ENCODE measurements at regions not wholly inside any gene's neighbourhood (a gene's known extent, or its start where the extent isn't known, plus 50 kb on each side); places are given as distances from the start of the nearest gene placed in this dataset.
A peak's percentile ranks its signal among the peaks of the same experiment; 100 is the strongest.

- H3K27me3 ChIP-seq, result peaks cover 0 to 4% of the 10 kb centered on the region in 2 donors
- H3K9me3 ChIP-seq, result no peaks in the 10 kb centered on the region
- no peak overlapping the region for H3K4me3 ChIP-seq
- no peak overlapping the region for H3K27ac ChIP-seq
- WGBS, 2 donors, result 30 to 32% methylated on average over 3 of the region's 3 CpGs
- DNase-seq (ENCODE audit: low spot score in 2 of 2), result peak in 1 of 2 donors; percentile 20
- TF ChIP-seq, protein P1, sequence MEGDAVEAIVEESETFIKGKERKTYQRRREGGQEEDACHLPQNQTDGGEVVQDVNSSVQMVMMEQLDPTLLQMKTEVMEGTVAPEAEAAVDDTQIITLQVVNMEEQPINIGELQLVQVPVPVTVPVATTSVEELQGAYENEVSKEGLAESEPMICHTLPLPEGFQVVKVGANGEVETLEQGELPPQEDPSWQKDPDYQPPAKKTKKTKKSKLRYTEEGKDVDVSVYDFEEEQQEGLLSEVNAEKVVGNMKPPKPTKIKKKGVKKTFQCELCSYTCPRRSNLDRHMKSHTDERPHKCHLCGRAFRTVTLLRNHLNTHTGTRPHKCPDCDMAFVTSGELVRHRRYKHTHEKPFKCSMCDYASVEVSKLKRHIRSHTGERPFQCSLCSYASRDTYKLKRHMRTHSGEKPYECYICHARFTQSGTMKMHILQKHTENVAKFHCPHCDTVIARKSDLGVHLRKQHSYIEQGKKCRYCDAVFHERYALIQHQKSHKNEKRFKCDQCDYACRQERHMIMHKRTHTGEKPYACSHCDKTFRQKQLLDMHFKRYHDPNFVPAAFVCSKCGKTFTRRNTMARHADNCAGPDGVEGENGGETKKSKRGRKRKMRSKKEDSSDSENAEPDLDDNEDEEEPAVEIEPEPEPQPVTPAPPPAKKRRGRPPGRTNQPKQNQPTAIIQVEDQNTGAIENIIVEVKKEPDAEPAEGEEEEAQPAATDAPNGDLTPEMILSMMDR (IDR thresholded peaks at IDR 0.05), result peak in 1 of 5 experiments; percentile 22
- TF ChIP-seq EP300 (IDR thresholded peaks at IDR 0.05), result no peak
- no peaks in the 10 kb centered on the region for H3K36me3 ChIP-seq
- H3K4me1 ChIP-seq, result no peaks in the 10 kb centered on the region
Observed at GRCh38 chr12:48286665-48287064, 64.1 kb downstream of the ZNF641 start.

- no peak overlapping the region for H3K4me3 ChIP-seq
- TF ChIP-seq, protein P1 (IDR thresholded peaks at IDR 0.05), result no peak
- no peak for TF ChIP-seq EP300 (IDR thresholded peaks at IDR 0.05)
- TF ChIP-seq POLR2A (IDR thresholded peaks at IDR 0.05), result no peak
- no peak for DNase-seq (ENCODE audit: low spot score in 2 of 2)
- no peak overlapping the region for H3K27ac ChIP-seq
- peaks cover 0 to 4% of the 10 kb centered on the region in 2 donors for H3K27me3 ChIP-seq
- no peaks in the 10 kb centered on the region for H3K4me1 ChIP-seq
- H3K36me3 ChIP-seq, result no peaks in the 10 kb centered on the region
- H3K9me3 ChIP-seq, result no peaks in the 10 kb centered on the region
- WGBS, 2 donors, result 75 to 77% methylated on average over 2 of the region's 2 CpGs
Observed at GRCh38 chr12:48285751-48286650, 64.7 kb downstream of the ZNF641 start.

DNA sequence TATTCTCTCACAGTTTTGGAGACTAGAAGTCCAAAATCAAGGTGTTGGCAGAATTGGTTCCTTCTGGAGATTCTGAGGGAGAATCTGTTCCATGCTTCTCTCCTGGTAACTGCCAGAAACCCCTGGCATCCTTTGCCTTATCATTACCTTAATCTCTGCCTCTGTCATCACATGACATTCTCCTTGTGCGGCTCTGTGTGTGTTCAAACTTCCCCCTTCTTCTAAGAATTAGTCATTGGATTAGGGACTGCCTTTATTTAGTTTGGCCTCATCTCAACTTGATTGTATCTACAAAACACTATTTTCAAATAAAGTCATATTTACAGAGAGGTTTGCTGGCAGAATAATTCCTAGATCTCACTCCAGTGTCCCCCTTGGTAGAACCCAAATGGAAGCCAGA, 68.9 kb downstream of the ZNF641 start:
- WGBS, 2 donors, result 0 to 2% methylated on average over 1 of the region's 1 CpG
- DNase-seq (ENCODE audit: low spot score in 2 of 2), result no peak
- H3K27me3 ChIP-seq, result no peaks in the 10 kb centered on the region
- no peaks in the 10 kb centered on the region for H3K4me1 ChIP-seq
- no peak overlapping the region for H3K27ac ChIP-seq
- peaks cover 0 to 2% (median 0%) of the 10 kb centered on the region in 4 donors for H3K9me3 ChIP-seq
- TF ChIP-seq, protein P1 (IDR thresholded peaks at IDR 0.05), result no peak
- TF ChIP-seq EP300 (IDR thresholded peaks at IDR 0.05) (no peak), POLR2A (IDR thresholded peaks at IDR 0.05) (no peak)
- H3K36me3 ChIP-seq, result no peaks in the 10 kb centered on the region
- no peak overlapping the region for H3K4me3 ChIP-seq

DNA sequence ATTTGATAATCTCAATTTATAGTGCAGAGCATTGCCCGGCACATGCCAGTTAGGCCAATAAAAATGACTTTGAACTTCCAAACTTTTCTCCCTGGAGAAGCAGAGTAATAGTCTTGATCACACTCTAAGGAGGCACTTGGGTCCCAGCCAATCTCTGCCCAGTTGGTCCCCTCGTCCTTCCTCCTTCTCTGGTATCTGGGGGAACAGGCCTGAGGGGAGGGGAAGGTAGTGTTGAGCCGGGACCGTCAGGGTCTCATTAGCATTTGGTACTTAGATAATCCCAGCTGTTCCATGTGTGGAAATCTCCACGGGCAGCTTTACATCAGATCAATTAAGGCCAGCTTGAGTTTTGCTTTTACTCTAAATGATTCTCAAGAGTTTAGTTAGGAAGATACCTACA, 70.1 kb downstream of the ZNF641 start:
- Histone ChIP-seq H3K36me3 (no peaks in the 10 kb centered on the region), H3K27me3 (no peaks in the 10 kb centered on the region), H3K4me3 (no peak overlapping the region), H3K27ac (no peak overlapping the region), H3K4me1 (no peaks in the 10 kb centered on the region), H3K9me3 (peaks cover 0 to 12% (median 1%) of the 10 kb centered on the region in 4 donors)
- DNase-seq (ENCODE audit: low spot score in 2 of 2), result no peak
- 37 to 49% methylated on average over 5 of the region's 5 CpGs for WGBS, 2 donors
- TF ChIP-seq POLR2A (IDR thresholded peaks at IDR 0.05), result no peak
- no peak for TF ChIP-seq EP300 (IDR thresholded peaks at IDR 0.05)
- TF ChIP-seq, protein P1 (IDR thresholded peaks at IDR 0.05), result no peak

- Histone ChIP-seq H3K9me3 (peaks cover 0 to 18% (median 1%) of the 10 kb centered on the region in 4 donors), H3K27me3 (no peaks in the 10 kb centered on the region), H3K36me3 (no peaks in the 10 kb centered on the region), H3K4me3 (no peak overlapping the region), H3K4me1 (no peaks in the 10 kb centered on the region), H3K27ac (no peak overlapping the region)
- 67 to 72% methylated on average over 1 of the region's 1 CpG for WGBS, 2 donors
- TF ChIP-seq, protein P1 (IDR thresholded peaks at IDR 0.05), result no peak
- no peak for TF ChIP-seq POLR2A (IDR thresholded peaks at IDR 0.05)
- TF ChIP-seq EP300 (IDR thresholded peaks at IDR 0.05), result no peak
- no peak for DNase-seq (ENCODE audit: low spot score in 2 of 2)
Observed at GRCh38 chr12:48279601-48280000, 71.1 kb downstream of the ZNF641 start.
